ENCODE measurements at regions not wholly inside any gene's neighbourhood (a gene's known extent, or its start where the extent isn't known, plus 50 kb on each side); places are given as distances from the start of the nearest gene placed in this dataset.

- no peak overlapping the region for H2AFZ ChIP-seq (ENCODE audit: low read length)
- no peaks in the 10 kb centered on the region for H3K27me3 ChIP-seq (ENCODE audit: insufficient read depth, low read length)
- H3K27ac ChIP-seq (ENCODE audit: low read depth, low read length): no peak overlapping the region
- no peak for TF ChIP-seq CTCF (IDR thresholded peaks at IDR 0.05; ENCODE audit: extremely low read depth, low read depth, low read length)
- no peaks in the 10 kb centered on the region for H3K4me1 ChIP-seq (ENCODE audit: insufficient read depth, low read length)
- no peak overlapping the region for H3K4me3 ChIP-seq (ENCODE audit: insufficient read depth, low read length)
- H4K20me1 ChIP-seq (ENCODE audit: insufficient read depth, low read length): no peaks in the 10 kb centered on the region
- no peaks in the 10 kb centered on the region for H3K9me3 ChIP-seq (ENCODE audit: low read depth, low read length)
- H3K36me3 ChIP-seq (ENCODE audit: insufficient read depth, low read length): no peaks in the 10 kb centered on the region
- no peaks in the 10 kb centered on the region for H3K79me2 ChIP-seq (ENCODE audit: insufficient read depth, low read length)
- no peak for DNase-seq (ENCODE audit: insufficient read length, low spot score, missing footprints)
- H3K4me2 ChIP-seq (ENCODE audit: insufficient read depth, low read length): no peak overlapping the region
These were observed 228.6 kb upstream of the PIEZO2 start for GRCh38 chr18:11377766-11378540.

- Histone ChIP-seq H3K4me3 (ENCODE audit: insufficient read depth, low read length) (no peak overlapping the region), H3K27me3 (ENCODE audit: insufficient read depth, low read length) (no peaks in the 10 kb centered on the region), H3K4me1 (ENCODE audit: insufficient read depth, low read length) (peaks cover under 1% of the 10 kb centered on the region), H3K9me3 (ENCODE audit: low read depth, low read length) (no peaks in the 10 kb centered on the region), H2AFZ (ENCODE audit: low read length) (no peak overlapping the region), H3K27ac (ENCODE audit: low read depth, low read length) (no peak overlapping the region), H3K79me2 (ENCODE audit: insufficient read depth, low read length) (no peaks in the 10 kb centered on the region), H4K20me1 (ENCODE audit: insufficient read depth, low read length) (no peaks in the 10 kb centered on the region), H3K36me3 (ENCODE audit: insufficient read depth, low read length) (no peaks in the 10 kb centered on the region), H3K4me2 (ENCODE audit: insufficient read depth, low read length) (no peak overlapping the region)
- no peak for TF ChIP-seq CTCF (IDR thresholded peaks at IDR 0.05; ENCODE audit: extremely low read depth, low read depth, low read length)
- no peak for DNase-seq (ENCODE audit: insufficient read length, low spot score, missing footprints)
These were observed 222.8 kb upstream of the PIEZO2 start for GRCh38 chr18:11372163-11372562.

- Histone ChIP-seq H3K4me3 (ENCODE audit: insufficient read depth, low read length) (no peak overlapping the region), H3K27me3 (ENCODE audit: insufficient read depth, low read length) (no peaks in the 10 kb centered on the region), H3K9me3 (ENCODE audit: low read depth, low read length) (no peaks in the 10 kb centered on the region), H3K27ac (ENCODE audit: low read depth, low read length) (no peak overlapping the region), H3K4me2 (ENCODE audit: insufficient read depth, low read length) (no peak overlapping the region), H4K20me1 (ENCODE audit: insufficient read depth, low read length) (no peaks in the 10 kb centered on the region), H3K79me2 (ENCODE audit: insufficient read depth, low read length) (no peaks in the 10 kb centered on the region), H3K36me3 (ENCODE audit: insufficient read depth, low read length) (no peaks in the 10 kb centered on the region), H3K4me1 (ENCODE audit: insufficient read depth, low read length) (peaks cover 11% of the 10 kb centered on the region), H2AFZ (ENCODE audit: low read length) (no peak overlapping the region)
- no peak for TF ChIP-seq CTCF (IDR thresholded peaks at IDR 0.05; ENCODE audit: extremely low read depth, low read depth, low read length)
- no peak for DNase-seq (ENCODE audit: insufficient read length, low spot score, missing footprints)
These were observed 220.2 kb upstream of the PIEZO2 start for GRCh38 chr18:11369556-11369955.

GRCh38 chr18:11368020-11368419 is 218.7 kb upstream of the PIEZO2 start:
- Histone ChIP-seq H3K79me2 (ENCODE audit: insufficient read depth, low read length) (no peaks in the 10 kb centered on the region), H2AFZ (ENCODE audit: low read length) (no peak overlapping the region), H3K27me3 (ENCODE audit: insufficient read depth, low read length) (no peaks in the 10 kb centered on the region), H3K4me2 (ENCODE audit: insufficient read depth, low read length) (no peak overlapping the region), H3K27ac (ENCODE audit: low read depth, low read length) (no peak overlapping the region), H3K36me3 (ENCODE audit: insufficient read depth, low read length) (no peaks in the 10 kb centered on the region), H4K20me1 (ENCODE audit: insufficient read depth, low read length) (no peaks in the 10 kb centered on the region), H3K9me3 (ENCODE audit: low read depth, low read length) (no peaks in the 10 kb centered on the region), H3K4me1 (ENCODE audit: insufficient read depth, low read length) (peaks cover 11% of the 10 kb centered on the region), H3K4me3 (ENCODE audit: insufficient read depth, low read length) (no peak overlapping the region)
- DNase-seq (ENCODE audit: insufficient read length, low spot score, missing footprints): no peak
- no peak for TF ChIP-seq CTCF (IDR thresholded peaks at IDR 0.05; ENCODE audit: extremely low read depth, low read depth, low read length)

All from osteoblast (primary cell).